HG02588 (cell line): ENCODE measurements at regions not wholly inside any gene's neighbourhood (a gene's known extent, or its start where the extent isn't known, plus 50 kb on each side); places are given as distances from the start of the nearest gene placed in this dataset.
"Not testable (repeated sequence)": the region's sequence is repeated elsewhere in the genome, so short reads cannot be mapped to it uniquely, and the experiment has no call there.

ENCODE experiments used
- ATAC-seq: cut with Tn5 transposase; IDR thresholded peaks from one replicate; pipeline ENCODE4 v1.9.1; 2021; ENCODE audit warnings: mild to moderate bottlenecking, moderate library complexity; ENCODE audit not compliant: unreplicated experiment

DNA sequence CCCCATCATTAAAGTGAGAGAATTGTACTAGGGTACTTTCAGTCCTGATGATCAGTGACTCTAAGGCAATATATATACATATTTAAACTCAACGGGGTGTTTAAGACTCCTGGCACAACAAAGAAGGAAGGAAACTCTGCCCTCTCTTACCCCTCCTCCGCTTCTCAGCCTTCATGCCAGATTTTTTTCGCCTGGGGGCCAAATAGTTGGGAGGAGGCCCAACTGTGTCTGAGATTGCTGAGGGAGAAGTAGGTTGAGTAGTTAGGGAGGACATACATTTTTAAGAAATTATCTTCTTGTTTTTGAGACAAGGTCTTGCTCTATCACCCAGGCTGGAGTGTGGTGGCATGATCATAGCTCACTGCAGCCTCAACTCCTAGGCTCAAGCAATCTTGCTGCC lies 127.7 kb upstream of the SHB start:
- no peak for ATAC-seq

DNA sequence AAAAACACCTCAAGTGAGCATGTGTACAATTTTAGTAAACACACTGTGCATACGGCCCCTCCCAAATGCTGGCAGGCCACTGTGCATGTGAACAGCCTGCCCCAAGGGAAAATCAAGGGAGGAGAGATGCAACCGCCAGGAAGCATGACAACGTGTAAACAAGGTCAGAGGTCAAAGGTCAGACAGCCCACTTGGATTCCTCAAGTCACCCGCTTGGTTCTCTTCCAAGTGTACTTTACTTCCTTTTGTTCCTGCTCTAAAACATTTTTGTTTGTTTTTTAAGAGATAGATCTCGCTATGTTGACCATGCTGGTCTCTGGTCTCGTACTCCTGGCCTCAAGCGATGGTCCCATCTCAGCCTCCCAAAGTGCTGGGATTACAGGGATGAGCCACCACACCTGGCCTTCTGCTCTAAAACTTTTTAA lies 126.7 kb upstream of the SHB start:
- ATAC-seq: no peak

DNA sequence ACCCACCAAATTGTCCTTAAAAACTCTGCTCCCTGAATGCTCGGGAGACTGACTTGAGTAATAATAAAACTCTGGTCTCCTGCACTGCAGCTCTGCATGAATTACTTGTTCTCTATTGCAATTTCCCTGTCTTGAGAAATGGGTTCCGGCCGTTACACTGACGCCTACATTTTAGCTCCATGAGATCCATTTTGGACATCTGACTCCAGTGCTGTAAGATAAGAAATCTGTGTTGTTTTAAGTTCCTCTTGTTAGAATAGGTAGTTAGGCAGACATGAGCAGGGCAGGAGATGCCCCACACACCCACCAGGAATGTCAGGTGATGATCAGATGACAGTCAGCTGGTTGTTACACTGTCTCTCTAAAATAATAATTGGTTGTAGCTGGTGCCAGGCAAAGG lies 125.8 kb upstream of the SHB start:
- ATAC-seq: no peak

GRCh38 chr9:38192731-38193265 lies 123.8 kb upstream of the SHB start:
- ATAC-seq: no peak

GRCh38 chr9:38186404-38187115 lies 117.5 kb upstream of the SHB start:
- no peak for ATAC-seq

GRCh38 chr9:38185647-38186403 lies 116.8 kb upstream of the SHB start:
- no peak for ATAC-seq

DNA sequence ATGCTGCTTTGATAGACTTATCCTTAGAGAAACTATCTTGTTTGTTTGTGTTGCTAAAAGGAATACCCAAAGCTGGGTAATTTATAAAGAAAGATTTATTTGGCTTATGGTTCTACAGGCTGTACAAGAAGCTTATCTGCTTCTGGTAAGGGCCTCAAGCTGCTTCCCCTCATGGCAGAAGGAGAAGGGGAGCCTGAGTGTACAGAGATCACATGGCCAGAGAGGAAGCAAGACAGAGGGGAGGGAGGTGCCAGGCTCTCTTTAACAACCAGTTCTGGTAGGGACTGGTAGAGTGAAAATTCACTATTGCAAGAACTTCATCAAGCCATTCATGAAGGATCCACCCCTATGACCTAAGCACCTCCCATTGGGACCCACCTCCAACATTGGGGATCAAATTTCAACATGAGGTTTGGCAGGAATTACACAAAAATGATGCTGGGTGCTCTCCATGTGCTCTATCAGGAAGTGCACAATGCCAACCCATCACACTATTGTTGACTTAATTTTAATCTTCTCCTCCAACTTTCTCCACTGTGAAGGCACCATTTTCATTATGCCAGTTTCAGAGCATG lies 115.1 kb upstream of the SHB start:
- no peak for ATAC-seq

DNA sequence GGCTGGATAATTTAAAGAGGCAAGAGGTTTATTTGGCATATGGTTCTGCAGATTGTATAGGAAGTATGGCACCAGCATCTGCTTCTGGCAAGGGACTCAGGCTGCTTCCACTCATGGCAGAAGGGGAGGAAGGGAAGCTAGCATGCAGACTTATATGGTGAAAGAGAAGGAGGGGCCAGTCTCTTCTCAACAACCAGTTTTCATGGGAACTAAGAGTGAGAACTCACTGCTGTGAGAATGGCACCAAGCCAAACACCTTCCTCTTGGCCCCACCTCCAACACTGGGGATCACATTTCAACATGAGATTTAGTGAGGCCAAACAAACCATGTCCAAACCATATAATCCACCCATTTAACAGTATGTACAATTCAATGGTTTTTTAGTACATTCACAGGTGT lies 113.3 kb upstream of the SHB start:
- no peak for ATAC-seq

- ATAC-seq: no peak
These were observed 112.8 kb upstream of the SHB start for GRCh38 chr9:38181866-38182265.

GRCh38 chr9:38181232-38181631 lies 112.2 kb upstream of the SHB start:
- ATAC-seq: no peak

- ATAC-seq: no peak
These were observed 111.6 kb upstream of the SHB start for GRCh38 chr9:38180656-38181055.

GRCh38 chr9:38179965-38180364 lies 110.9 kb upstream of the SHB start:
- no peak for ATAC-seq

GRCh38 chr9:38178237-38178636 lies 109.2 kb upstream of the SHB start:
- ATAC-seq: no peak

- no peak for ATAC-seq
These were observed 108.7 kb upstream of the SHB start for GRCh38 chr9:38177680-38178079.

- ATAC-seq: no peak
These were observed 107.2 kb upstream of the SHB start for GRCh38 chr9:38176251-38176650.

DNA sequence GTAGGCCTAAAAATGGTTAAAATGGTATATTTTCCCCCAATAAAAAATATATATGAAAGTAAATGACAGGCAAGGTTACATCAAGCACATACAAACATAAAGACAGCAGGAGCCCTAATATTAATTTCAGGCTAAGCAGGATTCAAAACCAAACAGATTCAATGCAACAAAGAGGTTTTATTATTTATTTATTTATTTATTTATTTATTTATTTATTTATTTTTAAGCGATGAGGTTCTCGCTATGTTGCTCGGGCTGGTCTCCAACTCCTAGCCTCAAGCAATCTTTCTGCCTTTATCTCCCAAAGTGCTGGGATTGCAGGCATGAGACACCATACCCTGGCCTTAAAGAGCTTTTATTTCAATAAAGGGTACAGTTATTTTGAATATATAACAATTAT lies 106.4 kb upstream of the SHB start:
- no peak for ATAC-seq

DNA sequence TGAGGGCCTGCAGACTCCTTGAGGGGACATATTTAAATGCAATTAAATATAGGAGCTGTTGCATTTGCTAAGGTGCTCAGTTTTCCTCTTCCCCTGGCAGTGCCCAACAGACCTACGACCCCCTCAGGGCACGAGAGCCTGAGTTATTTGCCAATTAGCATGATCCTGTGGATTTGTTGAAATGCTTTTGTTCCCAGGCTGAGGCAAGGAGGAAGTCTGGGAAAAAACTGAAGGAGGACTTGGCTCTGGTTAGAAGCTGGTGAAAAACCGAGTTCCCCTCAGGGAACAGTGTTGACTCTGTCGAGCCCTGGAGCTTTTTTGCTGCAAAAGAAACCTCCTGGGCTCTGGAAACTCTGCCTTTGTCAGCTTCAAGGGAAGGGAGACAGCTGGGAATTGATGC lies 103.6 kb upstream of the SHB start:
- ATAC-seq: no peak

DNA sequence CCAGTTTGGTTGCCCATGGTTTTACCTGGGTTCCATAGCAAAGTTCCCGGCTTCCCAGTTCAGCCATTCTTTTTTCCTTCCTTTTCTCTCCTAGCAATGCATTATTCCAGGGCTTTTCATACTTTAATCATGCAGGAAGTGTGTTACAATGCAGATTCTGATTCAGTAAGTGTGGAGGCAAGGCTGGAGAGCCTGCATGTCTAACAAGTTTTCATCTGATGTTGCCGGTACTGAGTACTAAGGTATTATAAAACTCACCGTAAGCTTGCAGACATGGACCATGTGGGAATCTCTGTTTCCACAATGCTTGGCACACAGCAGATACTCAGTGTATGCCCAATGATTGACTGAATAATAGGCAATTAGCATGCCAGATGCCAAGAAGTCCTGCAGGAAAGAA lies 102.9 kb upstream of the SHB start:
- ATAC-seq: no peak

DNA sequence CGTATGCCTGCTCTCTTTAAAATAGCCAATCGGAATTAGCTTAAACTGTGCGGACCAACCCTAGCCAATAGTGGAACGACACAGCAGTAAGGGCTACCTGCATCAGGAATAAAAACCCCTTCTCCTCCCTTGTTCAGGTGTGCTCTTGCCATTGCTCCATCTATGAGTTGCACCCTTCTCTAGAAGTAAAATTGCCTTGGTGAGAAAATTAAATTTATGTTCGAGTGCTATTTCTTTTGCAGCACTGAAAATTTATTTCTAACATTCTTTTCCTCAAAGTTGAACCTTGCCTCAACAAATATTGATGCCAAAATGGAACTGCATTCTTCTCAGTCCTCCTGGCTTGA lies 102.5 kb upstream of the SHB start:
- ATAC-seq: no peak

DNA sequence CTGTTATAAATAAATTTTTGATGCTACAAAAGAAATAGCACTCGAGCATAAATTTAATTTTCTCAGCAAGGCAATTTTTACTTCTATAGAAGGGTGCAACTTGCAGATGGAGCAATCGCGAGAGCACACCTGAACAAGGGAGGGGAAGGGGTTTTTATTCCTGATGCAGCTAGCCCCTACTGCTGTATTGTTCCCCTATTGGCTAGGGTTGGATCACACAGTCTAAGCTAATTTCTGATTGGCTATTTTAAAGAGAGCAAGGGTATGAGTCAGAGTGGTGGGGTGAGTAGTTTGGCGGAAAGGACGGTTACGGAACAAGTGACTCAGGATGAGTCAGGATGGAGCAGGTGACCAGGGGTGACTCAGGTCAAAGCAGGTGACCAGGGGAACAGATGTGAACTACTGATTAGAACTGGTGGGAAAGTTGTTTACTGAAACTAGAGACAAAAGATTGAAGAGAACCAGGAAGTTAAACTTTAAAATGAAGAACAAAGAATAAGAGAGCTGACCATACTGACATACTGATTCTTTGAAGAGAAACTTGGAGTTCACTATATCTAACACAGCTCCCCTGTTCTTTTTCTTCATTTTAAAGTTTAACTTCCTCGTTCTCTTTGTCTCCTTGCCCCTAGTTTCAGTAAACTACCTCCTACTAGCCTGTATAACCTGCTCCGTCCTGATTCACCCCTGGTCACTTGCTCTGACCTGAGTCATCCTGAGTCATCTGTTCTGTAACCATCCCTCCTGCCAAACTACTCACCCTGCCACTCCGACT lies 101.9 kb upstream of the SHB start:
- not testable (repeated sequence) for ATAC-seq

DNA sequence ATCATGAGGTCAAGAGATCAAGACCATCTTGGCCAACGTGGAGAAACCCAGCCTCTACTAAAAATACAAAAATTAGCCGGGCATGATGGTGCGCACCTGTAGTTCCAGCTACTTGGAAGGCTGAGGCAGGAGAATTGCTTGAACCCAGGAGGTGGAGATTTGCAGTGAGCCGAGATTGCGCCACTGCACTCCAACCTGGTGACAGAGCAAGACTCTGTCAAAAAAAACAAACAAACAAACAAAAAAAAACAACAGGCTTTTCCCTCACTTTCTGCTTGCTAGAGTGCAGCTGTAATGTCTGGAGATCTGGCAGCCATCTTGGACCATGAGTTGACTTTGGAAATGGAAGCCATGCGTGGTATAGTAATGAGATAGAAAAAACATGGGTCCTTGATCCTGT lies 101.1 kb upstream of the SHB start:
- ATAC-seq: not testable (repeated sequence)
